Smooth muscle cell (in vitro differentiated cells): ENCODE measurements at regions not wholly inside any gene's neighbourhood (a gene's known extent, or its start where the extent isn't known, plus 50 kb on each side); places are given as distances from the start of the nearest gene placed in this dataset.
"Not testable (repeated sequence)": the region's sequence is repeated elsewhere in the genome, so short reads cannot be mapped to it uniquely, and the experiment has no call there.

Experiments
- DNase-seq: peaks from one replicate; lab custom pipeline; 2025; ENCODE audit not compliant: unreplicated experiment; lab: John Stamatoyannopoulos, UW
- H2AFZ ChIP-seq: fragments of 200-600 bp; sonication (generic); 2 replicates; pipeline ENCODE4 v1.6.0; 2016; ENCODE audit warnings: antibody characterized with exemption, low read depth, mild to moderate bottlenecking
- H3F3A ChIP-seq: fragments of 200-600 bp; sonication (generic); 2 replicates; pipeline ENCODE4 v1.6.0; 2017; ENCODE audit warnings: antibody characterized with exemption, low read depth
- H3K27ac ChIP-seq: fragments of 200-600 bp; sonication (generic); 2 replicates; pipeline ENCODE4 v1.5.1; 2016; ENCODE audit warnings: low read depth, mild to moderate bottlenecking
- H3K27me3 ChIP-seq: fragments of 200-600 bp; sonication (generic); 2 replicates; pipeline ENCODE4 v1.6.1; 2016; ENCODE audit warnings: low read depth, mild to moderate bottlenecking
- H3K36me3 ChIP-seq: fragments of 200-600 bp; sonication (generic); 2 replicates; pipeline ENCODE4 v1.5.1; 2016; ENCODE audit warnings: low read depth
- H3K4me1 ChIP-seq: fragments of 200-600 bp; sonication (generic); 2 replicates; pipeline ENCODE4 v1.5.1; 2016; ENCODE audit warnings: low read depth
- H3K4me2 ChIP-seq: fragments of 200-600 bp; sonication (generic); 2 replicates; pipeline ENCODE4 v1.6.0; 2016; ENCODE audit warnings: mild to moderate bottlenecking
- H3K4me3 ChIP-seq: fragments of 200-600 bp; sonication (generic); 2 replicates; pipeline ENCODE4 v1.5.1; 2016; ENCODE audit warnings: mild to moderate bottlenecking
- H3K79me2 ChIP-seq: fragments of 200-600 bp; sonication (generic); 2 replicates; pipeline ENCODE4 v1.6.0; 2016; ENCODE audit warnings: low read depth, mild to moderate bottlenecking
- H3K9ac ChIP-seq: fragments of 200-600 bp; sonication (generic); 2 replicates; pipeline ENCODE4 v1.6.0; 2016; ENCODE audit warnings: low read depth
- H3K9me3 ChIP-seq: fragments of 200-600 bp; sonication (generic); replicated peaks from 2 replicates; pipeline ENCODE4 v1.5.1; 2016; ENCODE audit warnings: low read depth
- H4K20me1 ChIP-seq: fragments of 200-600 bp; sonication (generic); 2 replicates; pipeline ENCODE4 v1.6.0; 2016; ENCODE audit warnings: low read depth
- WGBS: methylation state at CpG from one replicate; pipeline ENCODE4 v1.1.7; 2016; ENCODE audit warnings: low lambda C conversion rate; 5-methylcytosine and 5-hydroxymethylcytosine counted together
- TF ChIP-seq, protein P1 (sequence below): fragments of 200-600 bp; sonication (generic); IDR thresholded peaks from 2 replicates; pipeline ENCODE4 v1.5.1; 2017; ENCODE audit warnings: borderline replicate concordance, mild to moderate bottlenecking, antibody characterized with exemption; ENCODE audit not compliant: insufficient read depth, poor library complexity, severe bottlenecking

DNA sequence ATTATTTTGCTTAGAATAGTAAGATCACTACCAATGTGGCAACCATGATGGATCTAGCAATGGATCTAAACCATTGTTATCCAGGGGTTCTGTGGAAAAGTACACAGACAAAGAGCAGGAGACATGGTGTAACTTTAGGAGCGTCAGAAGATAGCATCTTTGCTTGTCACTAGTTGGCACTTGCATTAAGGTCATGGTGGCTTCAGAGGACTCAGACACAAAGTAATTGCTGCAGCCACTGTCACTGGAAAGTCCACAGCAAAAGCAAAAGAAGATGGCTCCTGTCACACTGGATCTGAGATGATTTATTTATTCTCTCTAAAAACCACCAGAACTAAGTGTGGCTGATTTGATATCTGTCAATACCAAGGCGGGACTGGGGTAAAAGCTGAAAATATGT, 93.3 kb upstream of the PCDH20 start:
- H3K36me3 ChIP-seq = no peaks in the 10 kb centered on the region
- no peaks in the 10 kb centered on the region for H3F3A ChIP-seq
- no peaks in the 10 kb centered on the region for H3K27me3 ChIP-seq
- DNase-seq = no peak
- no peak overlapping the region for H3K27ac ChIP-seq
- TF ChIP-seq, protein P1, sequence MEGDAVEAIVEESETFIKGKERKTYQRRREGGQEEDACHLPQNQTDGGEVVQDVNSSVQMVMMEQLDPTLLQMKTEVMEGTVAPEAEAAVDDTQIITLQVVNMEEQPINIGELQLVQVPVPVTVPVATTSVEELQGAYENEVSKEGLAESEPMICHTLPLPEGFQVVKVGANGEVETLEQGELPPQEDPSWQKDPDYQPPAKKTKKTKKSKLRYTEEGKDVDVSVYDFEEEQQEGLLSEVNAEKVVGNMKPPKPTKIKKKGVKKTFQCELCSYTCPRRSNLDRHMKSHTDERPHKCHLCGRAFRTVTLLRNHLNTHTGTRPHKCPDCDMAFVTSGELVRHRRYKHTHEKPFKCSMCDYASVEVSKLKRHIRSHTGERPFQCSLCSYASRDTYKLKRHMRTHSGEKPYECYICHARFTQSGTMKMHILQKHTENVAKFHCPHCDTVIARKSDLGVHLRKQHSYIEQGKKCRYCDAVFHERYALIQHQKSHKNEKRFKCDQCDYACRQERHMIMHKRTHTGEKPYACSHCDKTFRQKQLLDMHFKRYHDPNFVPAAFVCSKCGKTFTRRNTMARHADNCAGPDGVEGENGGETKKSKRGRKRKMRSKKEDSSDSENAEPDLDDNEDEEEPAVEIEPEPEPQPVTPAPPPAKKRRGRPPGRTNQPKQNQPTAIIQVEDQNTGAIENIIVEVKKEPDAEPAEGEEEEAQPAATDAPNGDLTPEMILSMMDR = no peak
- no peaks in the 10 kb centered on the region for H3K79me2 ChIP-seq
- no peaks in the 10 kb centered on the region for H3K9me3 ChIP-seq
- H3K4me1 ChIP-seq = no peaks in the 10 kb centered on the region
- H3K4me3 ChIP-seq = no peak overlapping the region
- no peak overlapping the region for H3K4me2 ChIP-seq
- H4K20me1 ChIP-seq = no peaks in the 10 kb centered on the region
- 90% methylated on average over 2 of the region's 2 CpGs for WGBS
- no peak overlapping the region for H3K9ac ChIP-seq
- no peak overlapping the region for H2AFZ ChIP-seq

DNA sequence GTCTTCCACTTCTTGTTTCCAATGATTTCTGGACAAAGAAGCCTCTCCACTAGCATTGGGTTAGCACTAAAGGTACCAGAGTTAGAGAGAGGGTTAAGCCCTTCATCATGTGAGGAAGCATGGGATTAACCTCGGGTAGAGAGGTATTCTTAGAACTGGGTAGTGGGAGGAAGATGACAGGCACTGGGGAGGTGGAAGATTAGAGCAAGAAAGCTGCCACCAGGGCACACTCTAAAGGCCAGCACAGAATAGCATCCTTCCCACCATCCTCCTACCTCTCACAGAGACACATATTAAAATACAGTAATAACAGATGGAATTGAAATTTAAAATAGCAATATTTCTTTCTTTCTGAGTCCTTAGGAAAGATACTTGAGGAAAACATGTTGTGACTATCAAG, 84.5 kb upstream of the PCDH20 start:
- Histone ChIP-seq H3K4me1 (no peaks in the 10 kb centered on the region), H3K4me2 (no peak overlapping the region), H2AFZ (no peak overlapping the region), H3K9me3 (no peaks in the 10 kb centered on the region), H3K9ac (no peak overlapping the region), H3K27ac (no peak overlapping the region), H3K36me3 (no peaks in the 10 kb centered on the region), H3F3A (no peaks in the 10 kb centered on the region), H3K79me2 (no peaks in the 10 kb centered on the region), H3K4me3 (no peak overlapping the region), H3K27me3 (no peaks in the 10 kb centered on the region), H4K20me1 (no peaks in the 10 kb centered on the region)
- TF ChIP-seq, protein P1 = no peak
- 14% methylated on average over 1 of the region's 1 CpG for WGBS
- DNase-seq = no peak

DNA sequence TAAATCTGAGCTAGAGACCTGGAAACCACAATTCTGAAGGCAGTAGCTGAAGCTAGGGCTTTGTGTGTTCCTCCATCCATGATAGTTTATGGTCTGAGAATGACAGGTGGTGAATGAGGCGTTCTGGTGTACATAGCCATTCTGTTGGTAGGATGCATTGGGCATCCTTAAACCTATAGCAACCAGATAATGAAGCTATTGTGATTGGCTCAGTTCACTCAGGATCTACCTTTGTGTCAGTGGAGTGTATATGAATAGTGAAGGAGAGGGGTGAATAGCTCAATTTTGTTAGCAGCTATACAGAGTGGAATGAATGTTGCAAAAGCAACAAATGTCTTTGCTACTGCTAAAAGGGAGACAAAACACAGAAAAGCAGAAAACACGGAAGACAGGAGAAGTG, 80.0 kb upstream of the PCDH20 start:
- Histone ChIP-seq H3K79me2 (no peaks in the 10 kb centered on the region), H4K20me1 (no peaks in the 10 kb centered on the region), H3K9ac (no peak overlapping the region), H3K4me1 (no peaks in the 10 kb centered on the region), H3K27ac (no peak overlapping the region), H3K36me3 (no peaks in the 10 kb centered on the region), H3F3A (no peaks in the 10 kb centered on the region), H3K4me3 (no peak overlapping the region), H3K9me3 (no peaks in the 10 kb centered on the region), H3K27me3 (no peaks in the 10 kb centered on the region), H3K4me2 (no peak overlapping the region), H2AFZ (no peak overlapping the region)
- TF ChIP-seq, protein P1 = no peak
- no peak for DNase-seq
- WGBS = 86% methylated on average over 2 of the region's 2 CpGs

DNA sequence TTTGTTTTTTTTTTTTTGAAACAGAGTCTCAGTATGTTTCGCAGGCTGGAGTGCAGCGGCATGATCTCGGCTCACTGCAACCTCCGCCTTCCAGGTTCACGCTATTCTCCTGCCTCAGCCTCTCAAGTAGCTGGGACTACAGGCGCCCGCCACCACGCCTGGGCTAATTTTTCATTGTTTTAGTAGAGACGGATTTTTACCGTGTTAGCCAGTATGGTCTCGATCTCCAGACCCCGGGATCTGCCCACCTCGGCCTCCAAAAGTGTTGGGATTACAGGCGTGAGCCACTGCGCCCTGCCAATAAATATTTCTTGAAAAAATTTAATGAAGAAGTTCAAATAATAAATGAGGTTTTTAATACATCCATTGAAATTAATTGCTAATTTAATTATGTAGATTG, 77.9 kb upstream of the PCDH20 start:
- H3K4me3 ChIP-seq, H3K79me2 ChIP-seq, H3K4me2 ChIP-seq, H3K27me3 ChIP-seq, H3F3A ChIP-seq, H3K27ac ChIP-seq, H3K36me3 ChIP-seq, H2AFZ ChIP-seq, H4K20me1 ChIP-seq, DNase-seq, H3K9ac ChIP-seq, H3K4me1 ChIP-seq, H3K9me3 ChIP-seq: not testable (repeated sequence)
- WGBS = 96% methylated on average over 15 of the region's 15 CpGs
